T-helper 9 cell (primary cell): ENCODE measurements at regions not wholly inside any gene's neighbourhood (a gene's known extent, or its start where the extent isn't known, plus 50 kb on each side); places are given as distances from the start of the nearest gene placed in this dataset.
"Not testable (repeated sequence)": the region's sequence is repeated elsewhere in the genome, so short reads cannot be mapped to it uniquely, and the experiment has no call there.

Experiments used
- DNase-seq: peaks from one replicate; pipeline ENCODE4 v3.0.0-alpha.2; 2020

- no peak for DNase-seq
These were observed 181.8 kb downstream of the AKAIN1 start for GRCh38 chr18:5015213-5015612.

GRCh38 chr18:5004031-5004820 lies 192.8 kb downstream of the AKAIN1 start:
- not testable (repeated sequence) for DNase-seq

- DNase-seq: no peak
These were observed 202.3 kb downstream of the AKAIN1 start for GRCh38 chr18:4994710-4995109.

- no peak for DNase-seq
These were observed 209.3 kb downstream of the AKAIN1 start for GRCh38 chr18:4987452-4988405.

GRCh38 chr18:4986677-4987076 lies 210.4 kb downstream of the AKAIN1 start:
- DNase-seq: no peak

- no peak for DNase-seq
These were observed 211.0 kb downstream of the AKAIN1 start for GRCh38 chr18:4986066-4986465.

GRCh38 chr18:4961121-4961909 lies 235.7 kb downstream of the AKAIN1 start:
- DNase-seq: no peak

GRCh38 chr18:4960578-4960977 lies 236.5 kb downstream of the AKAIN1 start:
- no peak for DNase-seq

GRCh38 chr18:4931209-4931608 lies 265.8 kb downstream of the AKAIN1 start:
- no peak for DNase-seq

DNA sequence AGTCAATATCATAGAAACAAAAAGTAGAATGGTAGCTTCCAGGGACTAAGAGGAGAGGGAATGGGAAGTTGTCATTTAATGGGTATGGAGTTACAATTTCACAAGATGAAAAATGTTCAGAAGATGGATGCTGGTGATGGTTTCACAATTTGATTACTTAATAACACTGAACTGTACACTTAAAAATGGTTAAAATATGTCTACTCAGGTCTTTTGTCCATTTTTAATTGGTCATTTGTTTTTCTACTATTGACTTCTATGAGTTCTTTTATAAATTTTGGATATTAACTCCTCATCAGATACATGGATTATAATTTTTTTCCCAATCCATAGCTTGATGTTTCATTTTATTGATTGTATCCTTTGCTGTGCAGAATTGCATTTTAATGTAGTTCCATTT lies 275.5 kb downstream of the AKAIN1 start:
- no peak for DNase-seq

- DNase-seq: not testable (repeated sequence)
These were observed 279.5 kb downstream of the AKAIN1 start for GRCh38 chr18:4917509-4917908.

DNA sequence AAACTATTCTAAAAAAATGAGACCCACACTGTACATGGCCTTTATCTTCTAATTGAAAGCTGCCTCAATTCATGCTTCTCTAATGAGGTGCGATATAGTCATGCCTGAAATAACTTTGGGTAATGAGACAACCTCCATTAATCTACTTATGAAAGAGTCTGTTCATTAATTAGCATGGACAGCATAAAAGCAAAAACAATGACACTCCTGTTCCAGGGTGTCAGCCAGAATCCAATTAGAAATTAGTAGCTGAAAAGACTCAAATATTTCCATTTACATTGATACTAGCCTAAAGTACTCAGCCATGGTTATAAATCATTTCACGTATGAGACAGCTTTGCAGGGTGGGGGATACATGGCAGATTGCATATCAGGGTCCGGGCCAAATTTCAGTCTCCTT lies 288.7 kb downstream of the AKAIN1 start:
- DNase-seq: no peak

DNA sequence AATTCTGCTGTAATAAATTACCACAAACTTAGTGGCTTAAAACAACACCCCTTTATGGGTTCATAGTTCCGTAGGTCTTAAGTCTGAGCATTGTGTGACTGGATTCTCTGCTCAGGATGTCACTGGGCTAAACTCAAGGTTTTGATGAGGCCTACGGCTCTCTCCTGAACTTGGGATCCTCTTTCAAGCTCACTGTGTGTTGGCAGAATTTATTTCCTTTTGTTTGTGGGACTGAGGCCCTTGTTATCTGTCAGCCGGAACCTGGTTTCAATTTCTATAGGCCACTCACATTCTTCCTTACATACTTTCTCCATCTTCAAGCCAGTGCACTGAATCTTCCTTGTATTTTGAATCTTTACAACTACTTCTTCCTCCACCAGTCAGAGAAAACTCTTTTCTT lies 290.2 kb downstream of the AKAIN1 start:
- no peak for DNase-seq

DNA sequence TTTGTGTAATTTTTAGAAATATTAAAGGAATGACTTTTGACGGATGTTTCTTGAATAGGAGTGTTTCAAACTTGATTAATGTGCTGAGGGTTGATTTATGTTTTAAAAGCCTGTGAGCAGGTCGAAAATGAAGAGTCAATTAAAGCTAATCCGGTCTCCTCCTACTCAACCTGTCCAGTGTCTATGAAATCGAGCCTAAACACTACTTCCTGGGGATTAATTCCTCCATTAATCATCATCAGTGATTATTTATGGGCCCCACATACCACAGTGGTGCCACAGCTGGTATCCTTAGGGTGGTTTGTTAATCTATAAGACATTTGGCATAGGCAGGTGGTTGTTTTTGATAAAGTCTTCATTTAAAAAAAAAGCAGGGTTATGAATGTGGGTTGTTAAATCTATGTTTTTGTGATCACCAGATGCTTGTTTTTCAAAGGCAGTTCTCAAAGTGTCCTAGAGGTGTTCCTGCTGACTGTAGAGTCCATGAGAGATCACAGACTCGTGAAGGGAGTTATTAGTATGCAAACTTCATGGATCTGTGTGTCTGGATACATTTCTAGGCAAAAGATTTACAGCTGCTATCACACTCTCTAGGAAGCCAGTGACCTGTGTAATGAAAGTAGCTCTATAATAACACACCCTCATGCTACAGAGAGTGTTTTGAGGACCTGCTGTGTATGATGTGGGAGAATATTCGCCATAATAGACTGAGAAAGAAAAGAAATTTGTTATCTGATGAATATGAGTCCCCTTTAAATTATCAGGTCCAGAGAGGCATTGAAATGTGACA lies 308.6 kb downstream of the AKAIN1 start:
- DNase-seq: no peak

- no peak for DNase-seq
These were observed 318.6 kb downstream of the AKAIN1 start for GRCh38 chr18:4878480-4878879.

DNA sequence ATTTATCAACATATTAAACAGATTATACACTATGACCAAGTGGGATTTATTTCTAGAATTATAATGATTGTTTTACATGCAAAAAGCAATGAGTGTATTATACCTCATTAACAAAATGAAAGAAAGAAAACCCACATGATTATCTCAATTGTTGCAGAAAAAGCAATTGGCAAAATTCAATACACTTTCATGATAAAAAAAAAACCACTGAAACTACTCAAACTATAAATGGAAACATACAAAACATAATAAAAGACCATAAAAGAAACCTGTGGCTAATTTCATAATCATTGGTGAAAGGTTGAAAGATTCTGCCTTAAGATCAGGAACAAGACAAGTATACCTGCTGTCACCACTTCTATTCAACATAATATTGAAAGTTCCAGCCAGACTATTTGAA lies 325.9 kb downstream of the AKAIN1 start:
- no peak for DNase-seq

DNA sequence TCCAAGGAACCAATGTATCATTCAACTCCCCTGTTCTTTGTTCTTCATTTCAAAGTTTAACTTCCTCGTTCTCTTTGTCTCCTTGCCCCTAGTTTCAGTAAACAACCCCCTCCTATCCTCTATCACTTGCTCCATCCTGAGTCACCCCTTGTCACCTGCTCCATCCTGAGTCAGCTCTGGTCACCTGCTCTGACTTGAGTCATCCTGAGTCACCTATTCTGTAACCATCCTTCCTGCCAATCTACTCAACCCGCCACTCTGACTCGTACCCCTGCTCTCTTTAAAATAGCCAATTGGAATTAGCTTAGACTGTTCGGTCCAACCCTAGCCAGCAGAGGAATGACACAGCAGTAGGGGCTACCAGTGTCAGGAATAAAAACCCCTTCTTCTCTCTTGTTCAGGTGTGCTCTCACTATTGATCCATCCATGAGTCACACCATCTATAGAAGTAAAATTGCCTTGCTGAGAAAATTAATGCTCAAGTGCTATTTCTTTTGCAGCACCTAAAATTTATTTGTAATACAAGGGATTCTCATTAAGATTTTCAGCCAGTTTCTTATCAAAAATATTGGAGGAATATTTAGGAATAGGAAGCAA lies 326.8 kb downstream of the AKAIN1 start:
- DNase-seq: no peak

GRCh38 chr18:4869155-4869554 lies 327.9 kb downstream of the AKAIN1 start:
- no peak for DNase-seq

DNA sequence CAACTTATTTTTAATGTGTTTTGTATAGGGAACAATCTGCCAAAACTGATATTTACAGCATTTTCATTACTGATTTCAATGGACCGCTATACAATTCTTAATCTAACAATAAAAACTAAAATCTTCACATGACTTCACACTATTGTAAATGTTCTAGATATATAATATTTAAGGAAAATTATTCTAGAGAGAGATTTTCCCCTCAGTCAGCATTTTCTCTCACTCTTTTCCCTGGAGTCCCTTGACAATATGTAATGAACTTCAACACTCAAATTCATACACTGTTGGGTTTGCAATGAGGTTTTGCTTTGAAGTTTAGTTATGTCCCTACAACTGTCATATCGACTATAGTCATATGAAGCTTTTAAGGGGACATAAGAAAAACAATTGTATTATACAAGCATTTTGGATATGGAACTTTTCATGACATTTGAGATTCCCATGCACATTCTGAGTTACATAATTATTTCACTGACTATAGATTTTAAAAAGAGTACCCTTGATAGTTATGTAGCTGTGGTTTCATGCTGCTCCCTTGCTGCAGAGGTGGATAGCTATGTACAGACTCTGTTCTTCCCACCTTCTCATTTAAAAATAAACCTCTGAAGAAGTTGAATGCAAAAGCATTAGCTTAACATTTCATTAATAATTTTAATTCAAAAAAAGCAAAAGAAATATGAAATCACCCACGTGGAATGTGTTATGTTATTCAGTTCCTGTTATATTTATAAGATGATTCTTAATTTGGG lies 338.5 kb downstream of the AKAIN1 start:
- DNase-seq: no peak

DNA sequence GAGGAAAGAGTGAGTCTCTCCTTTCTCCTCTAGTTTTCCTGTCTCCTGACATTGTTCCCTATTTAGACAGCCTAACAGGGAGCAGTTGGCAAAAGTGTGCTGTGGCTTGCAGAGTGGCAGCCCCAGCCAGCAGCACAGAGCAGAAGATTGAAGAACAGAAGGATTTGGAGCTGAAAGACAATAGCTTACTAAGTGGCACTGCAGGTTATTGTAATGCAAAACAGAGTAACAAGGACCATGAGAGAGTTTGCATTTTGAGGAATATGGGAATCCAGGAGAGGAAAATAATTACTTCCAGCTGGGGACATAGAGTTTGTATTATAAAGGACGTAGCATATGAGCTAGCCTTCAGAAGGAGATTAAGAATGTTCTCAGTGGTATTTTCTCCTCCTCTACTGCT lies 342.4 kb downstream of the AKAIN1 start:
- no peak for DNase-seq
